Stimulated activated CD4-positive, alpha-beta T cell treated with anti-CD3 and anti-CD28 coated beads, Interleukin-2, amount 100 ng/mL, for 24 hours (primary cell): ENCODE measurements at regions not wholly inside any gene's neighbourhood (a gene's known extent, or its start where the extent isn't known, plus 50 kb on each side); places are given as distances from the start of the nearest gene placed in this dataset.
"Not testable (repeated sequence)": the region's sequence is repeated elsewhere in the genome, so short reads cannot be mapped to it uniquely, and the experiment has no call there.

Source experiments
- DNase-seq, 2 donors: peaks; one replicate each; pipeline ENCODE4 v3.0.0-alpha.2; 2020

GRCh38 chrX:31014474-31014873 lies 57.4 kb downstream of the FTHL17 start:
- DNase-seq = not testable (repeated sequence)

- no peak for DNase-seq
Measured at GRCh38 chrX:31012509-31013025, 59.3 kb downstream of the FTHL17 start.

GRCh38 chrX:31007321-31007720 lies 64.5 kb downstream of the FTHL17 start:
- no peak for DNase-seq

- no peak for DNase-seq
Measured at GRCh38 chrX:31006027-31006426, 65.8 kb downstream of the FTHL17 start.

GRCh38 chrX:30997411-30997810 lies 74.4 kb downstream of the FTHL17 start:
- no peak for DNase-seq

- no peak for DNase-seq
Measured at GRCh38 chrX:30995705-30996104, 76.1 kb downstream of the FTHL17 start.

- DNase-seq = no peak
Measured at GRCh38 chrX:30995060-30995700, 76.7 kb downstream of the FTHL17 start.

- DNase-seq = not testable (repeated sequence)
Measured at GRCh38 chrX:30994018-30994417, 77.8 kb downstream of the FTHL17 start.

GRCh38 chrX:30992381-30992904 lies 79.4 kb downstream of the FTHL17 start:
- DNase-seq = no peak

GRCh38 chrX:30990361-30990760 lies 81.5 kb downstream of the FTHL17 start:
- DNase-seq = no peak

- no peak for DNase-seq
Measured at GRCh38 chrX:30982467-30982866, 89.4 kb downstream of the FTHL17 start.

GRCh38 chrX:30981968-30982367 lies 89.9 kb downstream of the FTHL17 start:
- DNase-seq = no peak

GRCh38 chrX:30979271-30979670 lies 90.2 kb upstream of the TAB3 start:
- no peak for DNase-seq

GRCh38 chrX:30975467-30975866 lies 86.4 kb upstream of the TAB3 start:
- DNase-seq = no peak

- no peak for DNase-seq
Measured at GRCh38 chrX:30973784-30974427, 84.9 kb upstream of the TAB3 start.

GRCh38 chrX:30971774-30972603 lies 82.9 kb upstream of the TAB3 start:
- peak; percentile 1 to 18 for DNase-seq

GRCh38 chrX:30967516-30967915 lies 78.5 kb upstream of the TAB3 start:
- DNase-seq = no peak

- DNase-seq = no peak
Measured at GRCh38 chrX:30965767-30966166, 76.7 kb upstream of the TAB3 start.

- no peak for DNase-seq
Measured at GRCh38 chrX:30961387-30962174, 72.5 kb upstream of the TAB3 start.

- DNase-seq = no peak
Measured at GRCh38 chrX:30957753-30958152, 68.7 kb upstream of the TAB3 start.

- DNase-seq = no peak
Measured at GRCh38 chrX:30955687-30956086, 66.6 kb upstream of the TAB3 start.

- no peak for DNase-seq
Measured at GRCh38 chrX:30951003-30951402, 61.9 kb upstream of the TAB3 start.

GRCh38 chrX:30950391-30950790 lies 61.3 kb upstream of the TAB3 start:
- DNase-seq = no peak
